AG04450 (cell line): ENCODE measurements at regions not wholly inside any gene's neighbourhood (a gene's known extent, or its start where the extent isn't known, plus 50 kb on each side); places are given as distances from the start of the nearest gene placed in this dataset.

Source experiments
- CTCF ChIA-PET: fragments of 300-600, 350-600 bp; formaldehyde crosslinking; extraction: SDS; loops from one replicate; lab custom pipeline; 2022; ENCODE audit warnings: antibody characterized with exemption, inconsistent platforms; lab: Charles Lee
- POLR2A ChIA-PET: fragments of 350-600 bp; formaldehyde crosslinking; extraction: SDS; loops from one replicate; lab custom pipeline; 2021; ENCODE audit warnings: antibody characterized with exemption, inconsistent platforms; lab: Yijun Ruan, JAX
- DNase-seq: peaks from one replicate; pipeline ENCODE4 v3.0.0-alpha.2; 2011; ENCODE audit warnings: low read depth, low spot score
- H3K27ac ChIP-seq: one replicate; pipeline ENCODE4 v1.5.1; 2012; ENCODE audit warnings: low read depth, low read length, control low read depth
- H3K27me3 ChIP-seq: one replicate; pipeline ENCODE4 v1.6.0; 2012; ENCODE audit warnings: low read length; ENCODE audit not compliant: control insufficient read depth, insufficient read depth
- H3K4me3 ChIP-seq: 2 replicates; pipeline ENCODE4 v1.5.1; 2011; ENCODE audit warnings: mild to moderate bottlenecking, low read depth, low read length, control low read depth
- H3K9me3 ChIP-seq: 2 replicates; pipeline ENCODE4 v1.5.1; 2012; ENCODE audit warnings: low read length; ENCODE audit not compliant: control insufficient read depth, insufficient read depth
- TF ChIP-seq, protein P1 (sequence below): IDR thresholded peaks from 2 replicates; pipeline ENCODE4 v1.5.1; 2011; ENCODE audit warnings: low read depth, low read length, control low read depth, inconsistent platforms

DNA sequence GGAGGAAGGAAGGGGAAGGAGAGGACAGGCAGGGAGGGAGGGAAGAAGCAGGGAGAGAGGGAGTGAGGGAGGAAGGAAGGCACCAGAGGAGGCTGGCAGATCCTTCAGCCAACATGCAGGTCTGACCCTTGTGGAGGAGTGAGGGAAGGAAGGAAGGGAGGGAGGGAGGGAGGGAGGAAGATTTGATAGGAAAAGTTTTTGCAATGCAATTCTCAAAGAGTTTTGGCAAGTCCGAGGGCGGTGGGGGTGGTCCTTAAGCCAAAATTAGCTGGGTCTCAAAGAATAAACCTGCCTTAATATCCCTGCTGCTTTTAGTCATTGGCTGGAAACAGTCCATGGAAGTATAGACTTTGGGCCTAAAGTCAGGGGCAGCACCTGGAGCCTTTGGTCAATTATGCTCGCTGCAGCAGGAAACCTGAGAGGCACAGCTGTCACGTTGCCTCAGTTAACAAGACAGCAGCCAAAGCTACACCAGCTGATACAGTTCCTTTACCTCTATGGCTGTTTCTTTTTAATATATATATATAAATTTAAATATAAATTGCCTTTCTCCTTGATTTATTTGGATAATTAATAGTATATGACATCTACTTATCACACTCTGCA, 115.7 kb upstream of the RALGAPA2 start:
- Histone ChIP-seq H3K9me3 (no peaks in the 10 kb centered on the region), H3K27me3 (no peaks in the 10 kb centered on the region), H3K4me3 (no peak overlapping the region), H3K27ac (no peak overlapping the region)
- no peak for DNase-seq
- POLR2A ChIA-PET: no interaction called here
- TF ChIP-seq, protein P1, sequence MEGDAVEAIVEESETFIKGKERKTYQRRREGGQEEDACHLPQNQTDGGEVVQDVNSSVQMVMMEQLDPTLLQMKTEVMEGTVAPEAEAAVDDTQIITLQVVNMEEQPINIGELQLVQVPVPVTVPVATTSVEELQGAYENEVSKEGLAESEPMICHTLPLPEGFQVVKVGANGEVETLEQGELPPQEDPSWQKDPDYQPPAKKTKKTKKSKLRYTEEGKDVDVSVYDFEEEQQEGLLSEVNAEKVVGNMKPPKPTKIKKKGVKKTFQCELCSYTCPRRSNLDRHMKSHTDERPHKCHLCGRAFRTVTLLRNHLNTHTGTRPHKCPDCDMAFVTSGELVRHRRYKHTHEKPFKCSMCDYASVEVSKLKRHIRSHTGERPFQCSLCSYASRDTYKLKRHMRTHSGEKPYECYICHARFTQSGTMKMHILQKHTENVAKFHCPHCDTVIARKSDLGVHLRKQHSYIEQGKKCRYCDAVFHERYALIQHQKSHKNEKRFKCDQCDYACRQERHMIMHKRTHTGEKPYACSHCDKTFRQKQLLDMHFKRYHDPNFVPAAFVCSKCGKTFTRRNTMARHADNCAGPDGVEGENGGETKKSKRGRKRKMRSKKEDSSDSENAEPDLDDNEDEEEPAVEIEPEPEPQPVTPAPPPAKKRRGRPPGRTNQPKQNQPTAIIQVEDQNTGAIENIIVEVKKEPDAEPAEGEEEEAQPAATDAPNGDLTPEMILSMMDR: no peak
- CTCF ChIA-PET: no interaction called here

GRCh38 chr20:20824924-20825584, 112.6 kb upstream of the RALGAPA2 start:
- no peaks in the 10 kb centered on the region for H3K9me3 ChIP-seq
- TF ChIP-seq, protein P1: peak; percentile 49
- ChIA-PET POLR2A (no interaction called here), CTCF (interaction anchor here (0.6 to 4.4 kb wide), 6 partner anchors 12 to 680 kb away, joined by 3 to 17 read pairs (median 3); no protein-coding TSS in a partner anchor)
- H3K27ac ChIP-seq: no peak overlapping the region
- H3K27me3 ChIP-seq: no peaks in the 10 kb centered on the region
- no peak for DNase-seq
- no peak overlapping the region for H3K4me3 ChIP-seq

DNA sequence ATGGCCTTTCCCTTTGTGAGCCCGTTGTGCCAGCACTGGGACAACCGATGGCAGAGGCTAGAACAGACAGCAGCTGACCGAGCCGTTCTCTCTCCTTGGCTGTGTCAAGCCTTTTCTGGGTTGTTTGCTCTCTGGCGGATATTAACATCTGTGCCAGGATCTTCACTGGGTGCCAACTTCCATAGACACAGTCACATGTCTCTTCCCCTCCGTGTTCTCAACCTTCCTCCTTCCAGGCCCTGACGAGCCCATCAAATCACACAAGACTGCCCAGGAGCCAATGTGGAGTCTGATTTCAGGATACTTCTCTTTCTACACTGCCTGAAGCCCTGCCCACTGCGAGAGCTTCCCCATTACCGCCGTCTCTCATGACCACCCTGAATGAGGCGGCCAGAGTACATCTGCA, 111.0 kb upstream of the RALGAPA2 start:
- CTCF ChIA-PET: interaction anchor here (1.5 to 4.4 kb wide), 3 partner anchors 14 to 230 kb away, joined by 3 to 17 read pairs (median 8); no protein-coding TSS in a partner anchor
- POLR2A ChIA-PET: no interaction called here

DNA sequence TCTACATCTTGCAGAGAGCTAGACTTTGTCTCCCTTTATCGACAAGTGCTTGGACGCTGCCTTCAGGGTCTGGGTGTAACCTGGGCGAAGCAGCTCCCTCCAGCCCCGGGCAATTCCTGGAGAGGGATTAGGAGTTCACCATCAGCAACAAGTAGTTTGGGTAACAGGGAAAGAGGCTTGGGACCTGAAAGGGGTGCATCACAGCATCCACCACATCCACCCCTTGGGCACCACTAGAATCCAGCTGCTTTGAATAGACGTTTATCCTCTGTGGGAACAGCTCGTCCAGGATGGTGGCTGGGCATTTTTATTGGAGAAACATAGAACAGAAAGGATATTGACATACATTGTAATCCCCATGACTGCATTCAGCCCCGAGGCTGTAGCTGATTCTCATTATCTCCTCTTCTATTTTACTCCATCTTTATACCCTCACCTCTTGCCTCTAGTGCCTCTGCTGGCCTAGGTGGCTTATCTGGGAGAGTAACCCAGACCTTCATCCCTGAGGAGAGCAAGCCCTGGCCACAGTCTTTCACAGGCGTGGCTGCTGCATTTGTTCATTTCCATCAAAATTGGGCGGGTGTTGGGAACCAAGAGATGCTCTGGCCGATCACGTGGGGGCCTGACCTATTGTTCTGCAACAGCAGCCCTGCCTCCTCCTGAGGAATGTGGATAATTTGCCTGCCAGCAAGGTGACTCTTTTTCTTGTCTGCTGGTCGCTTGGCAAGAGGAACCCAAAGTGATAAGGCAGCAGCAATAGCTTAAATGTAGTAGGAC, 109.2 kb upstream of the RALGAPA2 start:
- H3K9me3 ChIP-seq: no peaks in the 10 kb centered on the region
- H3K4me3 ChIP-seq: no peak overlapping the region
- POLR2A ChIA-PET: no interaction called here
- no peak overlapping the region for H3K27ac ChIP-seq
- CTCF ChIA-PET: no interaction called here
- TF ChIP-seq, protein P1: no peak
- no peaks in the 10 kb centered on the region for H3K27me3 ChIP-seq
- no peak for DNase-seq

More for the DNA sequence above, 111.0 kb upstream of the RALGAPA2 start:
- Histone ChIP-seq H3K9me3 (no peaks in the 10 kb centered on the region), H3K27me3 (no peaks in the 10 kb centered on the region), H3K4me3 (no peak overlapping the region), H3K27ac (no peak overlapping the region)
- TF ChIP-seq, protein P1: no peak
- no peak for DNase-seq
